IMR-90 (cell line): ENCODE measurements at regions not wholly inside any gene's neighbourhood (a gene's known extent, or its start where the extent isn't known, plus 50 kb on each side); places are given as distances from the start of the nearest gene placed in this dataset.

Experiments used
- ATAC-seq: fragments of 200-7000 bp; cut with Tn5 transposase; 2 replicates; pipeline ENCODE4 v1.9.1; 2020; ENCODE audit warnings: low read depth, mild to moderate bottlenecking, moderate library complexity
- BruUV-seq: library from RNA; stranded (reverse); fragments of 400-500 nt; replicated peaks from 2 replicates; lab custom pipeline; 2021; lab: Mats Ljungman, UMichigan
- CTCF ChIA-PET: fragments of 300-600 bp; formaldehyde crosslinking; extraction: SDS; loops from one replicate; lab custom pipeline; 2021; ENCODE audit warnings: antibody characterized with exemption; lab: Yijun Ruan, JAX
- POLR2A ChIA-PET: fragments of 300-600 bp; sonication (Branson Sonifier 250); formaldehyde crosslinking; loops from one replicate; lab custom pipeline; 2022; ENCODE audit warnings: antibody characterized with exemption; ENCODE audit not compliant: unreplicated experiment; lab: Charles Lee
- DNase-seq: peaks from one replicate; pipeline ENCODE4 v3.0.0; 2013
- H2AFZ ChIP-seq: replicated peaks from 2 replicates; pipeline ENCODE3; 2013; ENCODE audit warnings: low read length, mild to moderate bottlenecking; ENCODE audit not compliant: poor library complexity
- H2AK5ac ChIP-seq: 2 replicates; pipeline ENCODE4 v1.6.1; 2013; ENCODE audit warnings: low read depth, low read length, inconsistent platforms
- H2AK9ac ChIP-seq: replicated peaks from 2 replicates; pipeline ENCODE3; 2013; ENCODE audit warnings: mild to moderate bottlenecking, low read depth, low read length, moderate library complexity; ENCODE audit not compliant: poor library complexity
- H2BK120ac ChIP-seq: 2 replicates; pipeline ENCODE4 v1.6.1; 2013; ENCODE audit warnings: low read depth, low read length, inconsistent platforms
- H2BK15ac ChIP-seq: 3 replicates; pipeline ENCODE4 v1.6.1; 2013; ENCODE audit warnings: low read depth, low read length, inconsistent platforms
- H2BK20ac ChIP-seq: 2 replicates; pipeline ENCODE4 v1.6.1; 2013; ENCODE audit warnings: low read depth, mild to moderate bottlenecking, inconsistent platforms, low read length, moderate library complexity
- H2BK5ac ChIP-seq: 2 replicates; pipeline ENCODE4 v1.6.1; 2013; ENCODE audit warnings: mild to moderate bottlenecking, low read depth, low read length, inconsistent platforms; ENCODE audit not compliant: poor library complexity, severe bottlenecking
- H3K14ac ChIP-seq: replicated peaks from 2 replicates; pipeline ENCODE4 v1.6.1; 2013; ENCODE audit warnings: low read depth, low read length, inconsistent platforms
- H3K18ac ChIP-seq: 2 replicates; pipeline ENCODE4 v1.6.1; 2013; ENCODE audit warnings: low read depth, low read length, control low read depth
- H3K23ac ChIP-seq: 2 replicates; pipeline ENCODE4 v1.6.1; 2013; ENCODE audit warnings: low read depth, low read length, inconsistent platforms
- H3K27ac ChIP-seq: 2 replicates; pipeline ENCODE4 v1.5.1; 2013; ENCODE audit warnings: mild to moderate bottlenecking, control low read depth, low read length; ENCODE audit not compliant: insufficient read depth
- H3K27me3 ChIP-seq: 2 replicates; pipeline ENCODE4 v1.6.1; 2013; ENCODE audit warnings: low read length; ENCODE audit not compliant: control insufficient read depth, insufficient read depth
- H3K36me3 ChIP-seq: 2 replicates; pipeline ENCODE4 v1.6.1; 2013; ENCODE audit warnings: low read length, mixed read lengths; ENCODE audit not compliant: control insufficient read depth, insufficient read depth
- H3K4ac ChIP-seq: 2 replicates; pipeline ENCODE4 v1.6.1; 2013; ENCODE audit warnings: low read depth, low read length, inconsistent platforms
- H3K4me1 ChIP-seq: 2 replicates; pipeline ENCODE4 v1.6.1; 2013; ENCODE audit warnings: low read length, mixed read lengths; ENCODE audit not compliant: control insufficient read depth, insufficient read depth
- H3K4me2 ChIP-seq: 2 replicates; pipeline ENCODE4 v1.6.1; 2013; ENCODE audit warnings: low read depth, mild to moderate bottlenecking, control low read depth, low read length, moderate library complexity
- H3K4me3 ChIP-seq: 2 replicates; pipeline ENCODE4 v1.5.1; 2013; ENCODE audit warnings: low read depth, mild to moderate bottlenecking, control low read depth, low read length, moderate library complexity; ENCODE audit not compliant: insufficient read depth
- H3K56ac ChIP-seq: 2 replicates; pipeline ENCODE4 v1.6.1; 2013; ENCODE audit warnings: low read length, inconsistent platforms; ENCODE audit not compliant: insufficient read depth; ENCODE audit errors: extremely low read depth
- H3K79me1 ChIP-seq, 2 experiments: 2 replicates each; pipeline ENCODE4 v1.6.1; 2013; ENCODE audit warnings: low read length in 2 of 2, inconsistent platforms in 1 of 2, low read depth in 1 of 2
- H3K9ac ChIP-seq: 2 replicates; pipeline ENCODE4 v1.6.1; 2013; ENCODE audit warnings: low read depth, low read length, control low read depth
- H3K9me1 ChIP-seq: 2 replicates; pipeline ENCODE4 v1.6.1; 2013; ENCODE audit warnings: low read length, inconsistent platforms; ENCODE audit not compliant: insufficient read depth
- H3K9me3 ChIP-seq: 2 replicates; pipeline ENCODE4 v1.6.1; 2013; ENCODE audit warnings: low read length; ENCODE audit not compliant: control insufficient read depth, insufficient read depth
- H4K20me1 ChIP-seq: 2 replicates; pipeline ENCODE4 v1.6.1; 2013; ENCODE audit warnings: low read length, inconsistent platforms; ENCODE audit not compliant: insufficient read depth
- H4K5ac ChIP-seq: 2 replicates; pipeline ENCODE4 v1.6.1; 2013; ENCODE audit warnings: mild to moderate bottlenecking, low read depth, low read length, control low read depth
- H4K8ac ChIP-seq, 2 experiments: 2 replicates each; pipeline ENCODE4 v1.6.1; 2013; ENCODE audit warnings: low read depth in 2 of 2, low read length in 2 of 2, control low read depth in 1 of 2, inconsistent platforms in 1 of 2
- H4K91ac ChIP-seq: 2 replicates; pipeline ENCODE4 v1.6.1; 2013; ENCODE audit warnings: low read depth, low read length, inconsistent platforms; ENCODE audit not compliant: insufficient read depth
- BHLHE40 ChIP-seq: fragments of 150-350 bp; IDR thresholded peaks from 2 replicates; pipeline ENCODE4 v1.6.1; 2016; ENCODE audit warnings: mild to moderate bottlenecking, low read depth, low read length
- CEBPB ChIP-seq: IDR thresholded peaks from 2 replicates; pipeline ENCODE4 v1.6.1; 2012; ENCODE audit warnings: low read depth, low read length, improper control_type of control experiment
- CHD1 ChIP-seq: IDR thresholded peaks from 2 replicates; pipeline ENCODE4 v1.6.1; 2012; ENCODE audit warnings: low read depth, low read length, improper control_type of control experiment
- FOS ChIP-seq: fragments of 150-350 bp; IDR thresholded peaks from 2 replicates; pipeline ENCODE4 v1.6.1; 2016; ENCODE audit warnings: low read depth, low read length
- MAFK ChIP-seq: IDR thresholded peaks from 2 replicates; pipeline ENCODE4 v1.6.1; 2012; ENCODE audit warnings: low read depth, low read length, improper control_type of control experiment
- MAZ ChIP-seq: IDR thresholded peaks from 2 replicates; pipeline ENCODE4 v1.6.1; 2012; ENCODE audit warnings: low read depth, mild to moderate bottlenecking, low read length, improper control_type of control experiment, moderate library complexity, borderline replicate concordance
- MXI1 ChIP-seq: IDR thresholded peaks from 2 replicates; pipeline ENCODE4 v1.6.1; 2012; ENCODE audit warnings: low read depth, mild to moderate bottlenecking, low read length, moderate library complexity, borderline replicate concordance
- NFE2L2 ChIP-seq: fragments of 150-350 bp; IDR thresholded peaks from 2 replicates; pipeline ENCODE4 v1.6.1; 2016; ENCODE audit warnings: low read depth, mild to moderate bottlenecking, low read length
- POLR2A ChIP-seq: IDR thresholded peaks from 2 replicates; pipeline ENCODE4 v1.6.1; 2012; ENCODE audit warnings: mild to moderate bottlenecking, low read depth, low read length
- RAD21 ChIP-seq: IDR thresholded peaks from 2 replicates; pipeline ENCODE4 v1.6.1; 2012; ENCODE audit warnings: low read length, improper control_type of control experiment
- RCOR1 ChIP-seq: IDR thresholded peaks from 2 replicates; pipeline ENCODE4 v1.6.1; 2012; ENCODE audit warnings: mild to moderate bottlenecking, low read length, improper control_type of control experiment; ENCODE audit not compliant: insufficient replicate concordance
- RFX5 ChIP-seq: IDR thresholded peaks from 2 replicates; pipeline ENCODE4 v1.8.0; 2012; ENCODE audit warnings: low read depth, mild to moderate bottlenecking, low read length, moderate library complexity
- SMC3 ChIP-seq: fragments of 150-350 bp; IDR thresholded peaks from 2 replicates; pipeline ENCODE4 v1.6.1; 2016; ENCODE audit warnings: low read depth, mild to moderate bottlenecking, antibody characterized with exemption, low read length, moderate library complexity
- WGBS, 2 experiments: methylation state at CpG; one replicate each; pipeline versions ENCODE4 v1.1.5 to v1.1.7; 2013; ENCODE audit warnings: missing lambda C conversion rate in 2 of 2; ENCODE audit not compliant: insufficient read length in 1 of 2; ENCODE audit errors: extremely low coverage in 2 of 2; 5-methylcytosine and 5-hydroxymethylcytosine counted together
- dilution Hi-C: fragments of 300-500 bp; cut with HindIII; formaldehyde crosslinking; loops from one replicate; pipeline ENCODE4 v1.14.3; 2018; ENCODE audit warnings: low sequenced_read_pairs; ENCODE audit not compliant: unreplicated experiment
- in situ Hi-C: fragments of 300-500 bp; cut with MboI; formaldehyde crosslinking; loops from 3 replicates; pipeline ENCODE4 v1.14.3; 2019; ENCODE audit warnings: low sequenced_read_pairs, inconsistent platforms, mixed read lengths
- intact Hi-C: fragments of 100-400 bp; cut with micrococcal nuclease; formaldehyde crosslinking; loops from 2 replicates; pipeline ENCODE4 v1.10.0; 2022
- TF ChIP-seq, protein P1 (sequence below): fragments of 150-350 bp; IDR thresholded peaks from 2 replicates; pipeline ENCODE4 v1.6.1; 2017; ENCODE audit warnings: mild to moderate bottlenecking, antibody characterized with exemption, low read length, low read depth
- TF ChIP-seq, protein P2 (sequence below): conservative IDR thresholded peaks from 2 replicates; pipeline ENCODE4 v1.5.1; 2012; ENCODE audit warnings: mild to moderate bottlenecking, low read depth, low read length, improper control_type of control experiment
- TF ChIP-seq, protein P3 (sequence below): fragments of 150-350 bp; IDR thresholded peaks from 2 replicates; pipeline ENCODE4 v1.6.1; 2016; ENCODE audit warnings: low read depth, mild to moderate bottlenecking, low read length, moderate library complexity, borderline replicate concordance

DNA sequence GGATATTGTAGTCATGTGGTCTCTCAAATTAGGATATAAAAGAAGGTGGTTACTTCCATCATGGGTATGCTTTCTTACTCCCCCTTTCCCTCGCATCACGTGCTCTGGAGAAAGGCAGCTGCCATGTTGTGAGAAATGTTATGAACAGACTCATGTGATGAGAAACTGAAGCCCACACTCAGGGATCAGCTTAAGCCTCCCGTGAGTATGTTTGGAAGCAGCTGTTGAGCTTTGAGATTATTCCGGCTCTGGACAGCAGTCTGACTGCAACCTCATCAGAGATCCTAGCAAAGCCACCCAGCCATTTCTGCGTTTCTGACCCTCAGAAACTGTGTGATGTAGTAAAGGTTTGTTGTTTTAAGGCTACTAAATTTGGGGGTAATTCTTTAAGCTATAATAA, 700.1 kb downstream of the ADCYAP1 start:
- Histone ChIP-seq H4K91ac (no peak overlapping the region), H3K9me1 (no peaks in the 10 kb centered on the region), H2BK20ac (no peak overlapping the region), H2BK5ac (no peak overlapping the region), H3K9ac (no peak overlapping the region), H2AK5ac (no peak overlapping the region), H3K36me3 (no peaks in the 10 kb centered on the region), H3K4ac (no peak overlapping the region), H3K4me1 (no peaks in the 10 kb centered on the region), H3K9me3 (peaks cover 8% of the 10 kb centered on the region; the same call in 1 of the 2 replicates), H2BK120ac (no peak overlapping the region), H2AK9ac (no peak overlapping the region), H3K27ac (no peak overlapping the region), H3K4me2 (no peak overlapping the region), H4K8ac (no peak overlapping the region), H3K4me3 (no peak overlapping the region), H3K23ac (no peak overlapping the region), H2AFZ (no peak overlapping the region), H4K5ac (no peak overlapping the region), H4K20me1 (no peaks in the 10 kb centered on the region), H3K56ac (no peak overlapping the region), H3K18ac (no peak overlapping the region), H3K14ac (no peak overlapping the region), H2BK15ac (no peak overlapping the region), H3K79me1 (no peaks in the 10 kb centered on the region), H3K27me3 (no peaks in the 10 kb centered on the region)
- no CpG with 5 or more reads among the region's 5 CpGs for WGBS, 2 experiments
- intact Hi-C loops, result no loop called here
- ChIA-PET CTCF (no interaction called here), POLR2A (no interaction called here)
- ATAC-seq (no peak), DNase-seq (no peak)
- in situ Hi-C loops, result no loop called here
- no TSS peak for BruUV-seq
- no peak for TF ChIP-seq MXI1
- TF ChIP-seq, protein P1, sequence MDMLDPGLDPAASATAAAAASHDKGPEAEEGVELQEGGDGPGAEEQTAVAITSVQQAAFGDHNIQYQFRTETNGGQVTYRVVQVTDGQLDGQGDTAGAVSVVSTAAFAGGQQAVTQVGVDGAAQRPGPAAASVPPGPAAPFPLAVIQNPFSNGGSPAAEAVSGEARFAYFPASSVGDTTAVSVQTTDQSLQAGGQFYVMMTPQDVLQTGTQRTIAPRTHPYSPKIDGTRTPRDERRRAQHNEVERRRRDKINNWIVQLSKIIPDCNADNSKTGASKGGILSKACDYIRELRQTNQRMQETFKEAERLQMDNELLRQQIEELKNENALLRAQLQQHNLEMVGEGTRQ, result no peak
- TF ChIP-seq BHLHE40, result no peak
- TF ChIP-seq RFX5, result no peak
- TF ChIP-seq NFE2L2, result no peak
- TF ChIP-seq CHD1, result no peak
- TF ChIP-seq, protein P2, sequence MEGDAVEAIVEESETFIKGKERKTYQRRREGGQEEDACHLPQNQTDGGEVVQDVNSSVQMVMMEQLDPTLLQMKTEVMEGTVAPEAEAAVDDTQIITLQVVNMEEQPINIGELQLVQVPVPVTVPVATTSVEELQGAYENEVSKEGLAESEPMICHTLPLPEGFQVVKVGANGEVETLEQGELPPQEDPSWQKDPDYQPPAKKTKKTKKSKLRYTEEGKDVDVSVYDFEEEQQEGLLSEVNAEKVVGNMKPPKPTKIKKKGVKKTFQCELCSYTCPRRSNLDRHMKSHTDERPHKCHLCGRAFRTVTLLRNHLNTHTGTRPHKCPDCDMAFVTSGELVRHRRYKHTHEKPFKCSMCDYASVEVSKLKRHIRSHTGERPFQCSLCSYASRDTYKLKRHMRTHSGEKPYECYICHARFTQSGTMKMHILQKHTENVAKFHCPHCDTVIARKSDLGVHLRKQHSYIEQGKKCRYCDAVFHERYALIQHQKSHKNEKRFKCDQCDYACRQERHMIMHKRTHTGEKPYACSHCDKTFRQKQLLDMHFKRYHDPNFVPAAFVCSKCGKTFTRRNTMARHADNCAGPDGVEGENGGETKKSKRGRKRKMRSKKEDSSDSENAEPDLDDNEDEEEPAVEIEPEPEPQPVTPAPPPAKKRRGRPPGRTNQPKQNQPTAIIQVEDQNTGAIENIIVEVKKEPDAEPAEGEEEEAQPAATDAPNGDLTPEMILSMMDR, result no peak
- TF ChIP-seq MAZ, result no peak
- no peak for TF ChIP-seq MAFK
- TF ChIP-seq FOS, result no peak
- TF ChIP-seq CEBPB, result no peak
- TF ChIP-seq, protein P3, sequence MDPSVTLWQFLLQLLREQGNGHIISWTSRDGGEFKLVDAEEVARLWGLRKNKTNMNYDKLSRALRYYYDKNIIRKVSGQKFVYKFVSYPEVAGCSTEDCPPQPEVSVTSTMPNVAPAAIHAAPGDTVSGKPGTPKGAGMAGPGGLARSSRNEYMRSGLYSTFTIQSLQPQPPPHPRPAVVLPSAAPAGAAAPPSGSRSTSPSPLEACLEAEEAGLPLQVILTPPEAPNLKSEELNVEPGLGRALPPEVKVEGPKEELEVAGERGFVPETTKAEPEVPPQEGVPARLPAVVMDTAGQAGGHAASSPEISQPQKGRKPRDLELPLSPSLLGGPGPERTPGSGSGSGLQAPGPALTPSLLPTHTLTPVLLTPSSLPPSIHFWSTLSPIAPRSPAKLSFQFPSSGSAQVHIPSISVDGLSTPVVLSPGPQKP, result no peak
- TF ChIP-seq RCOR1, result no peak
- TF ChIP-seq POLR2A, result no peak
- TF ChIP-seq SMC3, result no peak
- TF ChIP-seq RAD21, result no peak
- dilution Hi-C loops, result no loop called here
